Osteocyte (in vitro differentiated cells): ENCODE measurements at regions not wholly inside any gene's neighbourhood (a gene's known extent, or its start where the extent isn't known, plus 50 kb on each side); places are given as distances from the start of the nearest gene placed in this dataset.

Experiments
- DNase-seq: peaks from one replicate; pipeline ENCODE4 v3.0.0; 2021; ENCODE audit warnings: mixed read lengths; ENCODE audit not compliant: unreplicated experiment; ENCODE audit errors: extremely low spot score
- H3K27ac Mint-ChIP-seq: one replicate; pipeline ENCODE4 v1.8.0; 2021; ENCODE audit warnings: mild to moderate bottlenecking, mixed read lengths; ENCODE audit not compliant: unreplicated experiment
- H3K27me3 Mint-ChIP-seq: one replicate; pipeline ENCODE4 v1.8.0; 2021; ENCODE audit warnings: mixed read lengths; ENCODE audit not compliant: unreplicated experiment
- H3K36me3 Mint-ChIP-seq: one replicate; pipeline ENCODE4 v1.8.0; 2021; ENCODE audit warnings: mixed read lengths; ENCODE audit not compliant: unreplicated experiment
- H3K4me1 Mint-ChIP-seq: one replicate; pipeline ENCODE4 v1.8.0; 2021; ENCODE audit warnings: mixed read lengths; ENCODE audit not compliant: unreplicated experiment
- H3K4me3 Mint-ChIP-seq: one replicate; pipeline ENCODE4 v1.8.0; 2021; ENCODE audit warnings: mild to moderate bottlenecking, moderate library complexity, mixed read lengths; ENCODE audit not compliant: unreplicated experiment
- H3K9me3 Mint-ChIP-seq: one replicate; pipeline ENCODE4 v1.8.0; 2021; ENCODE audit warnings: mixed read lengths; ENCODE audit not compliant: unreplicated experiment
- TF ChIP-seq, protein P1 (sequence below): fragments of 200-600 bp; sonication (generic); IDR thresholded peaks from 2 replicates; pipeline ENCODE4 v1.5.0; 2021; ENCODE audit warnings: antibody characterized with exemption, mild to moderate bottlenecking, moderate library complexity

DNA sequence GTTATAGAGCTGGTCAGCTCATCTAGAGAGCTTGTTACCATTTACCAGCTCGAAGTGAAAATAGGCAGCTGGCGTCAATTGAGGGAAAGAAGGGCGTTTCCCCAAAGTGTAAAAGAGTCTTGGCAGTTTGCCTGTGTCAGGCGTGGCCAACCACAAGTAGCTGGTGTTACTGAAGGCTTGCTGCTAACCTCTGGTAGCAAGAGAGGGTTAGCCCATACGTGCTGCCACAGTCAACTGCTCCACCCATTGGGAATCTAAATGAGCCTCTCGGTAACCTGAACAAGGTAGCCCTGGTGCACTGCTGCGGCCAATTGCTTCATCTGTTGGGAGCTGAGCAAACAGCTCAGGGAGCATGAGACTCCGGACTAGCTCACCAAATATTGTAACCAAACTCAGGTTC lies 314.9 kb upstream of the SLITRK5 start:
- Mint-ChIP-seq H3K27ac (no peak overlapping the region), H3K36me3 (no peaks in the 10 kb centered on the region), H3K4me3 (no peak overlapping the region), H3K27me3 (no peaks in the 10 kb centered on the region), H3K9me3 (peaks cover 10% of the 10 kb centered on the region), H3K4me1 (no peaks in the 10 kb centered on the region)
- no peak for DNase-seq
- TF ChIP-seq, protein P1, sequence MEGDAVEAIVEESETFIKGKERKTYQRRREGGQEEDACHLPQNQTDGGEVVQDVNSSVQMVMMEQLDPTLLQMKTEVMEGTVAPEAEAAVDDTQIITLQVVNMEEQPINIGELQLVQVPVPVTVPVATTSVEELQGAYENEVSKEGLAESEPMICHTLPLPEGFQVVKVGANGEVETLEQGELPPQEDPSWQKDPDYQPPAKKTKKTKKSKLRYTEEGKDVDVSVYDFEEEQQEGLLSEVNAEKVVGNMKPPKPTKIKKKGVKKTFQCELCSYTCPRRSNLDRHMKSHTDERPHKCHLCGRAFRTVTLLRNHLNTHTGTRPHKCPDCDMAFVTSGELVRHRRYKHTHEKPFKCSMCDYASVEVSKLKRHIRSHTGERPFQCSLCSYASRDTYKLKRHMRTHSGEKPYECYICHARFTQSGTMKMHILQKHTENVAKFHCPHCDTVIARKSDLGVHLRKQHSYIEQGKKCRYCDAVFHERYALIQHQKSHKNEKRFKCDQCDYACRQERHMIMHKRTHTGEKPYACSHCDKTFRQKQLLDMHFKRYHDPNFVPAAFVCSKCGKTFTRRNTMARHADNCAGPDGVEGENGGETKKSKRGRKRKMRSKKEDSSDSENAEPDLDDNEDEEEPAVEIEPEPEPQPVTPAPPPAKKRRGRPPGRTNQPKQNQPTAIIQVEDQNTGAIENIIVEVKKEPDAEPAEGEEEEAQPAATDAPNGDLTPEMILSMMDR = no peak

DNA sequence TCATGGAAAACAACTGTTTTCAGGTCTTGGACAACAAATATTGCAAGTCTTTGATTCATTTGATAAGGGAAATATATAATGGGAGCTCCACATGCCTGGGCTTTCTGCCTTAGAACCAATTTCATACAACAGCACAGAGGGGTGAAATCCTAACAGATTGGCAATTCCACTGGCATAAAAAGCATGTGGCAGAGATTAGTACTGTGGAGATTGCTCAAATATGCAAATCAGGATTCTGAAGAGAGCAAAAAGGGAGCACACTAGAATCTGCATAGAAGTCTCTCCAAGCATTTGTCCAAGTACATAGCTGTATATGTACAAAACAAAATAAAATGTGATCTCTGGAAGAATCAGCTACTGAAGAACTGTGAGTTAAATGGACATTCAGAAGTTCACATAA lies 312.9 kb upstream of the SLITRK5 start:
- Mint-ChIP-seq H3K4me1 (no peaks in the 10 kb centered on the region), H3K27ac (no peak overlapping the region), H3K9me3 (peaks cover 10% of the 10 kb centered on the region), H3K27me3 (no peaks in the 10 kb centered on the region), H3K4me3 (no peak overlapping the region), H3K36me3 (no peaks in the 10 kb centered on the region)
- no peak for DNase-seq
- TF ChIP-seq, protein P1 = no peak

DNA sequence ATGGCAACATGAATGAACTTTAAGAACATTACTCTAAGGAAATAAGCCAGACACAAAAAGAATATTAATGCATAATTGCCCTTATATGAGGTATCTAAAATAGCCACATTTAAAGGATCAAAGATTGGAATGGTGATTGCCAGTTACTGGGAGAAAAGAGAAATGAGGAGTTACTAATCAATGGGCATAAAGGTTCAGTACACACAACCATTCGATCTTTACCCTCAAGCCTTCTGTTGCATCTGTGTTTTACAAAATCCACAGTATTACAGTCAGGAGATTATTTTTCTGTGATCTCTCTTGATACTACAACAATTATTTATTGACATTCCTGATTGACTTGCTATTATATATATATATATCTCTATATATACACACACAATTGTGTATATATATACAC lies 310.0 kb upstream of the SLITRK5 start:
- no peaks in the 10 kb centered on the region for H3K4me1 Mint-ChIP-seq
- peaks cover 2% of the 10 kb centered on the region for H3K27me3 Mint-ChIP-seq
- H3K4me3 Mint-ChIP-seq = no peak overlapping the region
- H3K36me3 Mint-ChIP-seq = no peaks in the 10 kb centered on the region
- no peak for DNase-seq
- TF ChIP-seq, protein P1 = no peak
- peaks cover 5% of the 10 kb centered on the region for H3K9me3 Mint-ChIP-seq
- H3K27ac Mint-ChIP-seq = no peak overlapping the region

DNA sequence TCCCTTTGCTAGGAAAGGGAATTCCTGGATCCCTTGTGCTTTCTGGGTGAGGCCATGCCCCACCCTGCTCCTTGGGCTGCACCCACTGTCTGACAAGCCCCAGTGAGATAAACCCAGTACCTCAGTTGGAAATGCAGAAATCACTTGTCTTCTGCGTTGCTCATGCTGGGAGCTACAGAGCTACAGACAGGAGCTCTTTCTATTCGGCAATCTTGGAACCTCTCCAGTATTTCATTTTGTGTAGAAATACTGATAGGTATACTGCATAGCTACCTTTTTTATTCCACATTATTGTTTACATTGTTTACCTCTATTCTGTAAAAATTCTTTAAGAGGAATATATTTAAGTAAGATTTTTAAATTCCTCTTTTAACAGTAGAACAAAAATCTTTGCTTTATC lies 302.5 kb upstream of the SLITRK5 start:
- H3K27ac Mint-ChIP-seq = no peak overlapping the region
- no peak overlapping the region for H3K4me3 Mint-ChIP-seq
- TF ChIP-seq, protein P1 = no peak
- H3K9me3 Mint-ChIP-seq = peaks cover 2% of the 10 kb centered on the region
- H3K27me3 Mint-ChIP-seq = peaks cover 4% of the 10 kb centered on the region
- H3K36me3 Mint-ChIP-seq = no peaks in the 10 kb centered on the region
- no peaks in the 10 kb centered on the region for H3K4me1 Mint-ChIP-seq
- no peak for DNase-seq

DNA sequence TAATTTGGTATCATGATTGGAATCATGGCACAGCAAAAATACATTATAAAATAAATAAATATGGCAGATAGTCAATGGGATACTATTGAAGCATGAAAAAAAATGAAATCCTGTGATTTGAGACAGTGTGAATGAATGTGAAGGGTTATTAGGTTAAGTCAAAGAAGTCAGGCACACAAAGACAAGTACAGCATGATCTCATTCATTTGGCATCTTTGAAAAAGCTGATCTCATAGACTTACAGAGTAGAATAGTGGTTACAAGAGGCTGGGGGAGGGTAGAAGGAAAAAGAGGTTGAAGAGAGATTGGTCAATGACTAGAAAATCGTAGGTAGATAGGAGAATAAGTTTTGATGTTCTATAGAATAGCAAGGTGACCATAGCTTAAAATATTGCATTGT lies 295.1 kb upstream of the SLITRK5 start:
- Mint-ChIP-seq H3K27ac (no peak overlapping the region), H3K9me3 (no peaks in the 10 kb centered on the region), H3K36me3 (no peaks in the 10 kb centered on the region), H3K4me1 (no peaks in the 10 kb centered on the region), H3K27me3 (no peaks in the 10 kb centered on the region), H3K4me3 (no peak overlapping the region)
- TF ChIP-seq, protein P1 = no peak
- DNase-seq = no peak
